T-helper 1 cell treated with Interleukin-12 subunit alpha and Interleukin-12 subunit beta and Interleukin-4 antibody, amounts not matched to agents 30 μg/mL and 1 μg/mL, for 36 hours (primary cell): ENCODE measurements at regions not wholly inside any gene's neighbourhood (a gene's known extent, or its start where the extent isn't known, plus 50 kb on each side); places are given as distances from the start of the nearest gene placed in this dataset.

ENCODE experiments used
- H3K27ac Mint-ChIP-seq: one replicate; pipeline ENCODE4 v1.8.0; 2021; ENCODE audit warnings: mild to moderate bottlenecking, mixed read lengths
- H3K27me3 Mint-ChIP-seq: one replicate; pipeline ENCODE4 v1.8.0; 2021; ENCODE audit warnings: low read depth, mixed read lengths
- H3K36me3 Mint-ChIP-seq: one replicate; pipeline ENCODE4 v1.8.0; 2021; ENCODE audit warnings: low read depth, mixed read lengths
- H3K4me1 Mint-ChIP-seq: one replicate; pipeline ENCODE4 v1.8.0; 2021; ENCODE audit warnings: low read depth, mixed read lengths
- H3K4me3 Mint-ChIP-seq: one replicate; pipeline ENCODE4 v1.8.0; 2021; ENCODE audit warnings: mild to moderate bottlenecking, moderate library complexity, mixed read lengths
- H3K9me3 Mint-ChIP-seq: one replicate; pipeline ENCODE4 v1.8.0; 2021; ENCODE audit warnings: mixed read lengths

- H3K4me1 Mint-ChIP-seq = no peaks in the 10 kb centered on the region
- no peaks in the 10 kb centered on the region for H3K9me3 Mint-ChIP-seq
- H3K4me3 Mint-ChIP-seq = no peak overlapping the region
- no peaks in the 10 kb centered on the region for H3K36me3 Mint-ChIP-seq
- H3K27ac Mint-ChIP-seq = no peak overlapping the region
- H3K27me3 Mint-ChIP-seq = no peaks in the 10 kb centered on the region
Observed at GRCh38 chr2:118477111-118477862, 370.2 kb downstream of the EN1 start.

- Mint-ChIP-seq H3K27me3 (no peaks in the 10 kb centered on the region), H3K36me3 (no peaks in the 10 kb centered on the region), H3K27ac (no peak overlapping the region), H3K4me1 (no peaks in the 10 kb centered on the region), H3K9me3 (no peaks in the 10 kb centered on the region), H3K4me3 (no peak overlapping the region)
Observed at GRCh38 chr2:118475622-118476205, 371.7 kb downstream of the EN1 start.

- no peaks in the 10 kb centered on the region for H3K27me3 Mint-ChIP-seq
- no peaks in the 10 kb centered on the region for H3K9me3 Mint-ChIP-seq
- H3K27ac Mint-ChIP-seq = no peak overlapping the region
- H3K4me3 Mint-ChIP-seq = no peak overlapping the region
- H3K4me1 Mint-ChIP-seq = no peaks in the 10 kb centered on the region
- no peaks in the 10 kb centered on the region for H3K36me3 Mint-ChIP-seq
Observed at GRCh38 chr2:118474541-118474920, 372.9 kb downstream of the EN1 start.

GRCh38 chr2:118473846-118474540 lies 373.5 kb downstream of the EN1 start:
- no peaks in the 10 kb centered on the region for H3K9me3 Mint-ChIP-seq
- no peak overlapping the region for H3K27ac Mint-ChIP-seq
- H3K27me3 Mint-ChIP-seq = no peaks in the 10 kb centered on the region
- no peak overlapping the region for H3K4me3 Mint-ChIP-seq
- no peaks in the 10 kb centered on the region for H3K36me3 Mint-ChIP-seq
- H3K4me1 Mint-ChIP-seq = no peaks in the 10 kb centered on the region

- no peak overlapping the region for H3K4me3 Mint-ChIP-seq
- H3K9me3 Mint-ChIP-seq = no peaks in the 10 kb centered on the region
- H3K4me1 Mint-ChIP-seq = no peaks in the 10 kb centered on the region
- no peaks in the 10 kb centered on the region for H3K27me3 Mint-ChIP-seq
- no peak overlapping the region for H3K27ac Mint-ChIP-seq
- no peaks in the 10 kb centered on the region for H3K36me3 Mint-ChIP-seq
Observed at GRCh38 chr2:118473241-118473640, 374.2 kb downstream of the EN1 start.

GRCh38 chr2:118470297-118470696 lies 377.2 kb downstream of the EN1 start:
- Mint-ChIP-seq H3K27ac (no peak overlapping the region), H3K4me1 (no peaks in the 10 kb centered on the region)

GRCh38 chr2:118469103-118469502 lies 378.3 kb downstream of the EN1 start:
- no peaks in the 10 kb centered on the region for H3K36me3 Mint-ChIP-seq
- H3K27ac Mint-ChIP-seq = no peak overlapping the region
- H3K9me3 Mint-ChIP-seq = no peaks in the 10 kb centered on the region
- H3K4me3 Mint-ChIP-seq = no peak overlapping the region
- no peaks in the 10 kb centered on the region for H3K4me1 Mint-ChIP-seq
- no peaks in the 10 kb centered on the region for H3K27me3 Mint-ChIP-seq

More at GRCh38 chr2:118470297-118470696, 377.2 kb downstream of the EN1 start:
- H3K36me3 Mint-ChIP-seq = no peaks in the 10 kb centered on the region
- no peak overlapping the region for H3K4me3 Mint-ChIP-seq
- H3K9me3 Mint-ChIP-seq = no peaks in the 10 kb centered on the region
- H3K27me3 Mint-ChIP-seq = no peaks in the 10 kb centered on the region

- H3K9me3 Mint-ChIP-seq = no peaks in the 10 kb centered on the region
- H3K36me3 Mint-ChIP-seq = no peaks in the 10 kb centered on the region
- no peaks in the 10 kb centered on the region for H3K4me1 Mint-ChIP-seq
- H3K27ac Mint-ChIP-seq = no peak overlapping the region
- H3K27me3 Mint-ChIP-seq = no peaks in the 10 kb centered on the region
- H3K4me3 Mint-ChIP-seq = no peak overlapping the region
Observed at GRCh38 chr2:118464546-118465265, 376.4 kb downstream of the INSIG2 start.

- H3K4me1 Mint-ChIP-seq = no peaks in the 10 kb centered on the region
- no peak overlapping the region for H3K4me3 Mint-ChIP-seq
- no peak overlapping the region for H3K27ac Mint-ChIP-seq
- no peaks in the 10 kb centered on the region for H3K27me3 Mint-ChIP-seq
- H3K9me3 Mint-ChIP-seq = no peaks in the 10 kb centered on the region
- H3K36me3 Mint-ChIP-seq = no peaks in the 10 kb centered on the region
Observed at GRCh38 chr2:118464046-118464445, 375.8 kb downstream of the INSIG2 start.

GRCh38 chr2:118460425-118460824 lies 372.2 kb downstream of the INSIG2 start:
- Mint-ChIP-seq H3K4me1 (no peaks in the 10 kb centered on the region), H3K4me3 (no peak overlapping the region), H3K27me3 (no peaks in the 10 kb centered on the region)

GRCh38 chr2:118459426-118459825 lies 371.2 kb downstream of the INSIG2 start:
- H3K9me3 Mint-ChIP-seq = no peaks in the 10 kb centered on the region
- H3K4me3 Mint-ChIP-seq = no peak overlapping the region
- no peak overlapping the region for H3K27ac Mint-ChIP-seq
- peaks cover 1% of the 10 kb centered on the region for H3K27me3 Mint-ChIP-seq
- no peaks in the 10 kb centered on the region for H3K4me1 Mint-ChIP-seq
- H3K36me3 Mint-ChIP-seq = no peaks in the 10 kb centered on the region

More at GRCh38 chr2:118460425-118460824, 372.2 kb downstream of the INSIG2 start:
- Mint-ChIP-seq H3K27ac (no peak overlapping the region), H3K9me3 (no peaks in the 10 kb centered on the region), H3K36me3 (no peaks in the 10 kb centered on the region)

- Mint-ChIP-seq H3K36me3 (no peaks in the 10 kb centered on the region), H3K4me3 (no peak overlapping the region), H3K27ac (no peak overlapping the region), H3K4me1 (no peaks in the 10 kb centered on the region), H3K27me3 (peaks cover 4% of the 10 kb centered on the region), H3K9me3 (no peaks in the 10 kb centered on the region)
Observed at GRCh38 chr2:118457951-118458350, 369.7 kb downstream of the INSIG2 start.

- H3K27me3 Mint-ChIP-seq = peaks cover 3% of the 10 kb centered on the region
- no peaks in the 10 kb centered on the region for H3K36me3 Mint-ChIP-seq
- H3K27ac Mint-ChIP-seq = no peak overlapping the region
- H3K4me1 Mint-ChIP-seq = no peaks in the 10 kb centered on the region
- H3K4me3 Mint-ChIP-seq = no peak overlapping the region
- no peaks in the 10 kb centered on the region for H3K9me3 Mint-ChIP-seq
Observed at GRCh38 chr2:118449401-118449800, 361.1 kb downstream of the INSIG2 start.

GRCh38 chr2:118443596-118443995 lies 355.3 kb downstream of the INSIG2 start:
- Mint-ChIP-seq H3K27me3 (no peaks in the 10 kb centered on the region), H3K36me3 (no peaks in the 10 kb centered on the region), H3K27ac (no peak overlapping the region), H3K4me1 (no peaks in the 10 kb centered on the region), H3K4me3 (no peak overlapping the region), H3K9me3 (no peaks in the 10 kb centered on the region)
